Esophagus muscularis mucosa (tissue), 4 donors: ENCODE measurements at regions not wholly inside any gene's neighbourhood (a gene's known extent, or its start where the extent isn't known, plus 50 kb on each side); places are given as distances from the start of the nearest gene placed in this dataset.

Experiments used
- EP300 ChIP-seq: sonication (generic); formaldehyde crosslinking; IDR thresholded peaks from one replicate; pipeline ENCODE4 v1.6.1; 2017; ENCODE audit warnings: antibody characterized with exemption
- POLR2A ChIP-seq: fragments of 450-650 bp; IDR thresholded peaks from one replicate; pipeline ENCODE4 v1.6.1; 2017; ENCODE audit warnings: antibody characterized with exemption, moderate library complexity, mild to moderate bottlenecking, low read depth
- TF ChIP-seq, protein P1 (sequence below), 3 experiments: fragments of 200-600 bp in 2 of 3; fragments of 450-650 bp in 1 of 3; sonication (generic) in 2 of 3; IDR thresholded peaks; one replicate each; pipeline ENCODE4 v1.5.1; 2017 to 2019; ENCODE audit warnings: antibody characterized with exemption in 3 of 3, mild to moderate bottlenecking in 2 of 3, moderate library complexity in 1 of 3

DNA sequence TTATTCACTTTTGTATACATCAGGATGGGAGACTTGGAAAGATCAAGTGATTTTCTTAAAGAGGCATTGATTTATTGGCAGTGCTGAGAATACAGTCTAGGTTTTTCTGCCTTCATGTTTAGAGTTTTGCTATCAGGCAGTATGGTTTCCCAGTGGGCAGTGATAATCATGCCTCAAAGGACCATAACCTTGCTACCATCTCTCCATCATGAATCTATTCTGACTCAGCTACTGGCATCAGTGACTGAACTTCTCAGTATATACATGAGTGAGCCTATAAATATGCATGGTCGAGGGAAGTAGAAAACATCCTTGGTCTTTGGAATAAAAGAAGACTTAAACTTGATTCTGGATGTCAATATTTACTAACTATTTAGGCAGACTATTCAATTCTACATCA, 562.0 kb upstream of the AADAT start:
- no peak for TF ChIP-seq EP300
- TF ChIP-seq POLR2A: no peak
- TF ChIP-seq, protein P1, sequence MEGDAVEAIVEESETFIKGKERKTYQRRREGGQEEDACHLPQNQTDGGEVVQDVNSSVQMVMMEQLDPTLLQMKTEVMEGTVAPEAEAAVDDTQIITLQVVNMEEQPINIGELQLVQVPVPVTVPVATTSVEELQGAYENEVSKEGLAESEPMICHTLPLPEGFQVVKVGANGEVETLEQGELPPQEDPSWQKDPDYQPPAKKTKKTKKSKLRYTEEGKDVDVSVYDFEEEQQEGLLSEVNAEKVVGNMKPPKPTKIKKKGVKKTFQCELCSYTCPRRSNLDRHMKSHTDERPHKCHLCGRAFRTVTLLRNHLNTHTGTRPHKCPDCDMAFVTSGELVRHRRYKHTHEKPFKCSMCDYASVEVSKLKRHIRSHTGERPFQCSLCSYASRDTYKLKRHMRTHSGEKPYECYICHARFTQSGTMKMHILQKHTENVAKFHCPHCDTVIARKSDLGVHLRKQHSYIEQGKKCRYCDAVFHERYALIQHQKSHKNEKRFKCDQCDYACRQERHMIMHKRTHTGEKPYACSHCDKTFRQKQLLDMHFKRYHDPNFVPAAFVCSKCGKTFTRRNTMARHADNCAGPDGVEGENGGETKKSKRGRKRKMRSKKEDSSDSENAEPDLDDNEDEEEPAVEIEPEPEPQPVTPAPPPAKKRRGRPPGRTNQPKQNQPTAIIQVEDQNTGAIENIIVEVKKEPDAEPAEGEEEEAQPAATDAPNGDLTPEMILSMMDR (IDR thresholded peaks at IDR 0.05): no peak
